ENCODE measurements at regions not wholly inside any gene's neighbourhood (a gene's known extent, or its start where the extent isn't known, plus 50 kb on each side); places are given as distances from the start of the nearest gene placed in this dataset.

DNA sequence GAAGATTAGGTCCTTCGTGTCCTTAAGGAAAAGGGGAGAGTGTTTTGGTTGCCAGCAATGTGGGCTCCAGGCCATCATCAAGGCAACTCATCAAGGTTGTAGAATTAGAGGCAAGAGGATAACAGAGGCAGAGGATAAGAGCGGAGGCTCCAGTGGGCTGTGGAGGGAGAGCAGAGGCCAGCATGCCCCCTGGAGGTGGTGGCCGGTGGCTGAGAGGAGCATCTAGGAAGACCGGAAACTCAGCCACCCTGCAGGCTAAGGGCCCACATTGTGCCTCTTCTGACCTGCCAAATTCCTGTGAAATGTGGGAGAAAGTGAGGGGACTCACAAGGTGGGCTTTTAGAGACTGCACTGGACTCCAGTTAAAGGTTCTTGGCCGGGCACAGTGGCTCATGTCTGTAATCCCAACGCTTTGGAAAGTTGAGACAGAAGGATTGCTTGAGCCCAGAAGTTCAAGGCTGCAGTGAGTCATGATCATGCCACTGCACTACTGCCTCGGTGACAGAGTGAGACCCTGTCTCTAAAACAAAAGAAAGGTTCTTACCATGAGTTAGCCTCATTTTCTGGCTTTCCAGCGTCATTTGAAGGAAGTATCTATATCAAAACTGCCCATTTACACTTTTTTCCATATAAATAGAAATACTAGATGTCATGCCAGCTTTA is 62.7 kb upstream of the ADORA2B start:
- H3K36me3 ChIP-seq, result no peaks in the 10 kb centered on the region
- no peaks in the 10 kb centered on the region for H3K27me3 ChIP-seq
- TF ChIP-seq, protein P1, sequence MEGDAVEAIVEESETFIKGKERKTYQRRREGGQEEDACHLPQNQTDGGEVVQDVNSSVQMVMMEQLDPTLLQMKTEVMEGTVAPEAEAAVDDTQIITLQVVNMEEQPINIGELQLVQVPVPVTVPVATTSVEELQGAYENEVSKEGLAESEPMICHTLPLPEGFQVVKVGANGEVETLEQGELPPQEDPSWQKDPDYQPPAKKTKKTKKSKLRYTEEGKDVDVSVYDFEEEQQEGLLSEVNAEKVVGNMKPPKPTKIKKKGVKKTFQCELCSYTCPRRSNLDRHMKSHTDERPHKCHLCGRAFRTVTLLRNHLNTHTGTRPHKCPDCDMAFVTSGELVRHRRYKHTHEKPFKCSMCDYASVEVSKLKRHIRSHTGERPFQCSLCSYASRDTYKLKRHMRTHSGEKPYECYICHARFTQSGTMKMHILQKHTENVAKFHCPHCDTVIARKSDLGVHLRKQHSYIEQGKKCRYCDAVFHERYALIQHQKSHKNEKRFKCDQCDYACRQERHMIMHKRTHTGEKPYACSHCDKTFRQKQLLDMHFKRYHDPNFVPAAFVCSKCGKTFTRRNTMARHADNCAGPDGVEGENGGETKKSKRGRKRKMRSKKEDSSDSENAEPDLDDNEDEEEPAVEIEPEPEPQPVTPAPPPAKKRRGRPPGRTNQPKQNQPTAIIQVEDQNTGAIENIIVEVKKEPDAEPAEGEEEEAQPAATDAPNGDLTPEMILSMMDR (IDR thresholded peaks at IDR 0.05), result peak in 1 of 9 donors; percentile 11
- ATAC-seq (no peak), DNase-seq (no peak)
- intact Hi-C loops (cut with DNase I), result no loop called here
- H3K9me3 ChIP-seq, result no peaks in the 10 kb centered on the region
- H3K27ac ChIP-seq, result peak overlapping the region in 6 of 10 donors; percentile 12 to 62 (median 34)
- 81 to 86% methylated on average over 8 of the region's 8 CpGs for WGBS, 2 donors
- peaks cover 0 to 12% (median 4%) of the 10 kb centered on the region in 9 donors for H3K4me1 ChIP-seq
- H3K4me3 ChIP-seq, result no peak overlapping the region

DNA sequence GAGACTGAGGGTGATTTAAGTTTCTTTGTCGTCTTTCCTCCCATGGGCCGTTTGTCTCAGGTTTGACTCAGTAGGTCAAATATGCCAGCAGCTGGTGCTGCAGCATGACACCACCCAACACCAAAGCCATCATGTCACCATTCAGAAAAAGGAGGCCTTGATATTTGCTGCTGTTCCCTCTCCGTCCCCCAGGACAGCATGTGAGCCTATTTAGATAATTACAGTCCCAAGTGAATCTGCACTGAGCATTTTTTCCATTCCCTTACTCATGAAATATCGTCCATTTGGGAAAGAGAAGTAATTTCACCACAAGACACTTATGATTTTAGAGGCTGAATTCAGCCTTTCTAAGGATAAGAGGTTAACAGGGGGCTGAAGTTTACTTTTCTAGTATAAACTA is 62.2 kb upstream of the ADORA2B start:
- H3K4me3 ChIP-seq, result no peak overlapping the region
- H3K36me3 ChIP-seq, result no peaks in the 10 kb centered on the region
- peaks cover 0 to 14% (median 4%) of the 10 kb centered on the region in 9 donors for H3K4me1 ChIP-seq
- ATAC-seq (peak in 6 of 8 donors; percentile 58 to 82 (median 60)), DNase-seq (peak in 1 of 2 donors; percentile 19)
- H3K9me3 ChIP-seq, result no peaks in the 10 kb centered on the region
- TF ChIP-seq, protein P1 (IDR thresholded peaks at IDR 0.05), result no peak
- peak overlapping the region in 7 of 10 donors; percentile 15 to 62 (median 32) for H3K27ac ChIP-seq
- no peaks in the 10 kb centered on the region for H3K27me3 ChIP-seq
- 58 to 68% methylated on average over 4 of the region's 4 CpGs for WGBS, 2 donors
- intact Hi-C loops (cut with DNase I), result loop anchor here in 1 of 10 donors (1.0 kb wide), 1 partner anchor 11 kb away; no protein-coding TSS in a partner anchor

DNA sequence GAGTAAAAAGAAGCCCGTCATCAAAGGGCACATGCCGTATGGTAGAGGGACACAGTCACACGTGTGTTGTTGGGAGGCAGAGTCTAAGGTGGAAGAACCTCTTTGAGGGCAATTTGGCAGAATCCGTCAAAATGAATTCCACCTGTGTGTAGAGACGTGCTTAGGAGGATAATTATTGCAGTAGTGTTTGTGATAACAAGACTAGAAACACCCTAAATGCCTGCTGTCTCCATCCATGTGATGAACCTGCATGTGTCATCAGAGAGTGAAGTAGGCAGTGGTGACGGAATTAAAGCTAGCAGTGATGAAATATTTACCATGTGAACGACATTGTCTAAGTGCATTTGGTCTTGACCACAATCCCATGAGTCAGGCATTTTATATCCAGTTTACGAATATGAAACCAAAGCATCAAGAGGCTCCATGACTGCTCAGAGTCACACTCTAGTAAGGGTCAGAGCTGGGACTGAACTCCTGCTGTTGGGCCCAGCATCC is 61.3 kb upstream of the ADORA2B start:
- H3K4me3 ChIP-seq, result no peak overlapping the region
- no peak for DNase-seq
- intact Hi-C loops (cut with DNase I), result loop anchor here in 1 of 10 donors (1.0 kb wide), 1 partner anchor 10 kb away; no protein-coding TSS in a partner anchor
- TF ChIP-seq, protein P1 (IDR thresholded peaks at IDR 0.05), result no peak
- no peaks in the 10 kb centered on the region for H3K9me3 ChIP-seq
- peaks cover 0 to 14% (median 4%) of the 10 kb centered on the region in 9 donors for H3K4me1 ChIP-seq
- ATAC-seq, result no peak
- H3K27me3 ChIP-seq, result no peaks in the 10 kb centered on the region
- no peaks in the 10 kb centered on the region for H3K36me3 ChIP-seq
- WGBS, 2 donors, result 91 to 93% methylated on average over 8 of the region's 8 CpGs
- peak overlapping the region in 4 of 10 donors; percentile 29 to 63 (median 49) for H3K27ac ChIP-seq

DNA sequence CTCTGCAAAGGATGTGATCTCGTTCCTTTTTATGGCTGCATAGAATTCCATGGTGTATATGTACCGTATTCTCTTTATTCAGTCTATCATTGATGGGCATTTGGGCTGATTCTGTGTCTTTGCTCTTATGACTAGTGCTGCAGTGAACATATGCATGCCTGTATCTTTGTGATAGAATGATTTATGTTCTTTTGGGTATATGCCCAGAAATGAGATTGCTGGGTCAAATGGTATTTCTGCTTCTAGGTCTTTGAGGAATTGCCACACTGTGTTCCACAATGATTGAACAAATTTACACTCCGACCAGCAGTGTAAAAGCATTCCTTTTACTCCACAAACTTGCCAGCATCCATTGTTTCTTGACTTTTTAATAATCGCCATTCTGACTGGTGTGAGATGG is 60.2 kb upstream of the ADORA2B start:
- ATAC-seq (no peak), DNase-seq (no peak)
- no peaks in the 10 kb centered on the region for H3K36me3 ChIP-seq
- no peak overlapping the region for H3K27ac ChIP-seq
- TF ChIP-seq, protein P1 (IDR thresholded peaks at IDR 0.05), result no peak
- H3K4me3 ChIP-seq, result no peak overlapping the region
- no peaks in the 10 kb centered on the region for H3K9me3 ChIP-seq
- intact Hi-C loops (cut with DNase I), result no loop called here
- 90 to 91% methylated on average over 4 of the region's 4 CpGs for WGBS, 2 donors
- no peaks in the 10 kb centered on the region for H3K27me3 ChIP-seq
- peaks cover 0 to 14% (median 5%) of the 10 kb centered on the region in 9 donors for H3K4me1 ChIP-seq

Measured in heart right ventricle (tissue), 16 donors.